ENCODE measurements at regions not wholly inside any gene's neighbourhood (a gene's known extent, or its start where the extent isn't known, plus 50 kb on each side); places are given as distances from the start of the nearest gene placed in this dataset.

- Histone ChIP-seq H3K9me3 (ENCODE audit: severe bottlenecking) (no peaks in the 10 kb centered on the region), H3K36me3 (ENCODE audit: low read depth) (no peaks in the 10 kb centered on the region), H3K4me1 (ENCODE audit: insufficient read depth, poor library complexity, severe bottlenecking) (no peaks in the 10 kb centered on the region), H3K4me3 (ENCODE audit: severe bottlenecking) (no peak overlapping the region), H3K27me3 (ENCODE audit: insufficient read depth, poor library complexity, severe bottlenecking) (no peaks in the 10 kb centered on the region), H3K27ac (ENCODE audit: poor library complexity, severe bottlenecking) (no peak overlapping the region)
- DNase-seq (ENCODE audit: low spot score): no peak
- ATAC-seq (ENCODE audit: low read depth): no peak
- no peak for TF ChIP-seq CTCF (IDR thresholded peaks at IDR 0.05; ENCODE audit: poor library complexity, severe bottlenecking)
Observed at GRCh38 chr1:56390934-56391731, 188.2 kb downstream of the PLPP3 start.

GRCh38 chr1:56390232-56390867 lies 189.0 kb downstream of the PLPP3 start:
- Histone ChIP-seq H3K36me3 (ENCODE audit: low read depth) (no peaks in the 10 kb centered on the region), H3K9me3 (ENCODE audit: severe bottlenecking) (no peaks in the 10 kb centered on the region), H3K4me3 (ENCODE audit: severe bottlenecking) (no peak overlapping the region), H3K27ac (ENCODE audit: poor library complexity, severe bottlenecking) (no peak overlapping the region), H3K4me1 (ENCODE audit: insufficient read depth, poor library complexity, severe bottlenecking) (no peaks in the 10 kb centered on the region), H3K27me3 (ENCODE audit: insufficient read depth, poor library complexity, severe bottlenecking) (no peaks in the 10 kb centered on the region)
- ATAC-seq (ENCODE audit: low read depth): no peak
- DNase-seq (ENCODE audit: low spot score): no peak
- no peak for TF ChIP-seq CTCF (IDR thresholded peaks at IDR 0.05; ENCODE audit: poor library complexity, severe bottlenecking)

GRCh38 chr1:56389813-56390212 lies 189.6 kb downstream of the PLPP3 start:
- Histone ChIP-seq H3K36me3 (ENCODE audit: low read depth) (no peaks in the 10 kb centered on the region), H3K27me3 (ENCODE audit: insufficient read depth, poor library complexity, severe bottlenecking) (no peaks in the 10 kb centered on the region), H3K27ac (ENCODE audit: poor library complexity, severe bottlenecking) (no peak overlapping the region), H3K4me1 (ENCODE audit: insufficient read depth, poor library complexity, severe bottlenecking) (no peaks in the 10 kb centered on the region), H3K9me3 (ENCODE audit: severe bottlenecking) (no peaks in the 10 kb centered on the region), H3K4me3 (ENCODE audit: severe bottlenecking) (no peak overlapping the region)
- TF ChIP-seq CTCF (IDR thresholded peaks at IDR 0.05; ENCODE audit: poor library complexity, severe bottlenecking): no peak
- no peak for DNase-seq (ENCODE audit: low spot score)
- no peak for ATAC-seq (ENCODE audit: low read depth)

GRCh38 chr1:56387071-56387740 lies 192.2 kb downstream of the PLPP3 start:
- no peak for DNase-seq (ENCODE audit: low spot score)
- no peaks in the 10 kb centered on the region for H3K9me3 ChIP-seq (ENCODE audit: severe bottlenecking)
- no peak for ATAC-seq (ENCODE audit: low read depth)
- H3K27ac ChIP-seq (ENCODE audit: poor library complexity, severe bottlenecking): no peak overlapping the region
- H3K27me3 ChIP-seq (ENCODE audit: insufficient read depth, poor library complexity, severe bottlenecking): no peaks in the 10 kb centered on the region
- no peaks in the 10 kb centered on the region for H3K36me3 ChIP-seq (ENCODE audit: low read depth)
- H3K4me3 ChIP-seq (ENCODE audit: severe bottlenecking): no peak overlapping the region
- no peaks in the 10 kb centered on the region for H3K4me1 ChIP-seq (ENCODE audit: insufficient read depth, poor library complexity, severe bottlenecking)
- no peak for TF ChIP-seq CTCF (IDR thresholded peaks at IDR 0.05; ENCODE audit: poor library complexity, severe bottlenecking)

Data from RWPE2 (cell line).